ENCODE measurements at regions not wholly inside any gene's neighbourhood (a gene's known extent, or its start where the extent isn't known, plus 50 kb on each side); places are given as distances from the start of the nearest gene placed in this dataset.

- 8% methylated on average over 1 of the region's 1 CpG for WGBS (ENCODE audit: insufficient coverage, low coverage, missing lambda C conversion rate)
- H3K36me3 ChIP-seq (ENCODE audit: control insufficient read depth, insufficient read depth, low read length): no peaks in the 10 kb centered on the region
- no peak overlapping the region for H3K4me3 ChIP-seq
- no peak for FAIRE-seq
- no peaks in the 10 kb centered on the region for H3K27me3 ChIP-seq (ENCODE audit: control insufficient read depth in 2 of 2, insufficient read depth in 2 of 2, low read length in 2 of 2)
- no peaks in the 10 kb centered on the region for H3K4me1 ChIP-seq (replicated peaks in 1 of 2; ENCODE audit: control insufficient read depth in 2 of 2, insufficient read depth in 2 of 2, low read length in 2 of 2)
- TF ChIP-seq RFX5 (IDR thresholded peaks at IDR 0.05; ENCODE audit: low read depth, low read length): no peak
- no peaks in the 10 kb centered on the region for H4K20me1 ChIP-seq (replicated peaks; ENCODE audit: control insufficient read depth, insufficient read depth, low read length)
- no peaks in the 10 kb centered on the region for H3K9me3 ChIP-seq (replicated peaks; ENCODE audit: control insufficient read depth, insufficient read depth, low read depth, low read length)
- CTCF ChIA-PET (ENCODE audit: low intra/inter-chr PET ratio): no interaction called here
- ATAC-seq: no peak
- no peaks in the 10 kb centered on the region for H3K79me2 ChIP-seq (ENCODE audit: control insufficient read depth, insufficient read depth, low read length)
- no peak overlapping the region for H3K4me2 ChIP-seq (ENCODE audit: insufficient read depth, low read length)
- POLR2A ChIA-PET: no interaction called here
- H3K9ac ChIP-seq (ENCODE audit: insufficient read depth in 1 of 2, low read depth in 2 of 2, low read length in 2 of 2): no peak overlapping the region
- no peak overlapping the region for H2AFZ ChIP-seq (ENCODE audit: low read depth, low read length)
- no peak for DNase-seq (ENCODE audit: extremely low read depth in 1 of 4, low spot score in 3 of 4)
- no TSS peak for BruUV-seq (replicated peaks)
- intact Hi-C loops (cut with micrococcal nuclease): no loop called here
- no peaks in the 10 kb centered on the region for H3K9me1 ChIP-seq (ENCODE audit: control insufficient read depth, insufficient read depth, low read length)
- in situ Hi-C loops (cut with MboI): no loop called here
- H3K27ac ChIP-seq (ENCODE audit: extremely low read depth, low read depth, low read length): no peak overlapping the region
Measured at GRCh38 chr1:78387871-78388270, 102.9 kb upstream of the PTGFR start.

- FAIRE-seq: no peak
- no peak overlapping the region for H2AFZ ChIP-seq (ENCODE audit: low read depth, low read length)
- TF ChIP-seq NFATC3 (IDR thresholded peaks at IDR 0.05) (no peak), TBP (optimal IDR thresholded peaks at IDR 0.05; ENCODE audit: low read depth, low read length) (no peak), MGA (IDR thresholded peaks at IDR 0.05) (no peak)
Measured at GRCh38 chr1:78388275-78388674, 102.5 kb upstream of the PTGFR start.

More at GRCh38 chr1:78388275-78388674, 102.5 kb upstream of the PTGFR start:
- ChIA-PET POLR2A (no interaction called here), CTCF (ENCODE audit: low intra/inter-chr PET ratio) (no interaction called here)
- Histone ChIP-seq H4K20me1 (replicated peaks; ENCODE audit: control insufficient read depth, insufficient read depth, low read length) (no peaks in the 10 kb centered on the region), H3K4me3 (no peak overlapping the region), H3K27me3 (ENCODE audit: control insufficient read depth in 2 of 2, insufficient read depth in 2 of 2, low read length in 2 of 2) (no peaks in the 10 kb centered on the region), H3K4me1 (replicated peaks in 1 of 2; ENCODE audit: control insufficient read depth in 2 of 2, insufficient read depth in 2 of 2, low read length in 2 of 2) (no peaks in the 10 kb centered on the region), H3K9ac (ENCODE audit: insufficient read depth in 1 of 2, low read depth in 2 of 2, low read length in 2 of 2) (no peak overlapping the region), H3K79me2 (ENCODE audit: control insufficient read depth, insufficient read depth, low read length) (no peaks in the 10 kb centered on the region), H3K36me3 (ENCODE audit: control insufficient read depth, insufficient read depth, low read length) (no peaks in the 10 kb centered on the region), H3K9me3 (replicated peaks; ENCODE audit: control insufficient read depth, insufficient read depth, low read depth, low read length) (no peaks in the 10 kb centered on the region), H3K9me1 (ENCODE audit: control insufficient read depth, insufficient read depth, low read length) (no peaks in the 10 kb centered on the region), H3K27ac (ENCODE audit: extremely low read depth, low read depth, low read length) (no peak overlapping the region), H3K4me2 (ENCODE audit: insufficient read depth, low read length) (no peak overlapping the region)
- intact Hi-C loops (cut with micrococcal nuclease) (no loop called here), in situ Hi-C loops (cut with MboI) (no loop called here)
- DNase-seq (ENCODE audit: extremely low read depth in 1 of 4, low spot score in 3 of 4): no peak
- ATAC-seq: no peak
- no TSS peak for BruUV-seq (replicated peaks)

All from K562 (cell line).